Right renal pelvis (tissue), 4 donors: ENCODE measurements at regions not wholly inside any gene's neighbourhood (a gene's known extent, or its start where the extent isn't known, plus 50 kb on each side); places are given as distances from the start of the nearest gene placed in this dataset.
"Not testable (repeated sequence)": the region's sequence is repeated elsewhere in the genome, so short reads cannot be mapped to it uniquely, and the experiment has no call there.

Experiments
- DNase-seq, 4 donors: peaks; one replicate each; pipeline ENCODE4 v3.0.0-alpha.2; 2013; ENCODE audit warnings: low read depth in 4 of 4, low spot score in 3 of 4, missing footprints in 1 of 4

DNA sequence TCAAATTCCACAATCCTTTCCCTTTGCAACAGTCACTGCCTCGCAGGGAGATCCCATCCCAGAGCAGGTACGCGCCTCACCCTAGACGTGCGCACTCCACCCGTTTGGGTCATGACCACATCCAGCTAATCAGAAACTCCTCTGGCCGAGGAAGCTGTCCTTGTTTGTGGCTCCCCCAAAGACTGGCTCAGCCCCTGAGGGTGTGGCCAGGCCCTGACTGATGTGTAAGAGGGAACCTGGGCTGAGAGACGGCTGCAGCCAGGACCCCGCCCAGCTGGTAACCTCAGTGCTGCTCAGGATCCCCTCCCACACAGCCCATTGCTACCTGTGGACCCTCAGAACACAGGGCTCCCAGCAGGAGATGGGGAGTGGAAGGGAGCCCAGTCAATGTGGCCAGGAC is 183.2 kb upstream of the SFSWAP start:
- no peak for DNase-seq

DNA sequence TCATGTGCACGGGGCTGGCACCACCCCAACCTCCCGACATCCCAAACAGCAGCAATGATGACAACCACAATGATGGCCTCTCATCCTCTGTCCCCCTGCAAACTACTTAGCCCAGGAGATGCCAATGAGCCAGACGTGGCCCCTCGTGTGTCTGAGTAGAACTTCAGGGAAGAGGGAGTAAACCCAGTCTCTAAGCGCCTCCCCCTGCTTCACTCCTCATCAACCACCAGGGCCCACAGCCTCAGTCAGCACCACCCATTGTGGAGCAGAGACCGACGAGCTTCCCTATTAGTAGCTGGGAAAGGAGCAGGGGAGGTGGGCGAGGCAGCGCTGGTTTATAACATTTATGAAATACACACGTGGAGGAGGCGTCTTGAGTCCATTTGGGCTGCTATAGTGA is 182.7 kb upstream of the SFSWAP start:
- DNase-seq = no peak

DNA sequence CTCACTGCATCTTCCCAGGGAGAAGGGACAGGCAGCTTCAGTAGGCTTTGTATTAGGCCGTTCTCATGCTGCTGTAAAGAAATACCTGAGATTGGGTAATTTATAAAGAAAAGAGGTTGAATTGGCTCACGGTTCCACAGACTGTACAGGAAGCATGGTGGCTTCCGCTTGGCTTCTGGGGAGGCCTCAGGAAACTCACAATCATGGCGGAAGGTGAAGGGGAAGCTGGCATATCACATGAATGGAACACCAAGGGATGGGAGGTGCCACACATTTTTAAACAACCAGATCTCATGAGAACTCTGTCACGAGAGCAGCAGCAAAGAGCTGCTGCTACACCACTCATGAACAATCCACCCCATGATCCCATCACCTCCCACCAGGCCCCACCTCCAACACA is 182.2 kb upstream of the SFSWAP start:
- no peak for DNase-seq

DNA sequence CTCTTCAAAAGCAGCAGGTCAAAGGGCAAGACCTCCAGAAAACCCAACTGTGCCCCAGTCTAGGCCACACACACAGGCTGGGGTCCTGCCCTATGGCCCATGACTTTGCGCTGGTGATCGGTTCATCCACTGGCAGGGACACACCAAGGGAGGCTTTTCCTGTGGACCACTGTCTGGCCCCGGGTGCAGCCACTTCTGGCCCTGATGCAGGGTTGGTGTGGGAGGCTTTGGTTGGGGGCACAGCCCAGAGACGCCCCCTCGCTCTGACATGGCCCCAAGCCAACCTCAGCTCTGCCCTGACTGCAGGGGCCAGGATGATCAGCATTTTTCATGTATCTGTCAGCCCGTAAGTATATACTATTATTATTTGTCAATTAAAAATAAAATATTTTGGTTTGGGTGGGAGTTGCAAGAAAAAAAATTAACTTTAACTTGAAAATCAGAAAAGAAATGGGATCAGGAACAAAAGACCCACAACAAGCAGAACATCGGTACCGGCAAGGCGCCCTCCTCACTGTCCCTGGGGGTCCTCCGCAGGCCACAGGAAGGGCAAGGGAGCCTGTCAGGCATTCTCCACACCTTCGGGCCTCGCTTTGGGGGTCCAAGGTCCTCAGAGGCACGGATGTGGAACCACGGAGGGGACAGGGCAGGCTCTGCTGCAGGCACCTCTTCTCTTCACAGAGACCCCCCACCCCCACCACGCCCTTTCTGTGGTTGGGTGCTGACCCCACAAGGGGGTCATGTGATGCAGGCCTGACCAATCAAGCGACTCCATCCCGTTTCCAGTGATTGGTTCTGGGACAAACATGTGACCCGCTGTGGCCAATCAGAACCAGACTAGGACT is 181.5 kb upstream of the SFSWAP start:
- DNase-seq = no peak

DNA sequence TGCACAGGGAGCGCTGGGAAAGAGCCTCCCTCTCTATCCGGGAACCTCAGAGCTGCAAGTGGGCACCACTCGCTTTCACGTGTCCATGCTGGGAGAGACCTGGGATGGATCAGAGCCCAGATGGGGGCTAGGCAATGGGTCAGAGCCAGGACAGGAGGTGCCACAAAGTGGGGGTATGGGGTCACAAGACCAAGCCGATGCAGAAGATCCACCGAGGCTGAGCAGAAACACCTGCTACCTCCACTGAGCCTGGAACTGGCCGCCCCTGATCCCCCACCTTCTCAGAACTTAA is 180.9 kb upstream of the SFSWAP start:
- DNase-seq = no peak

DNA sequence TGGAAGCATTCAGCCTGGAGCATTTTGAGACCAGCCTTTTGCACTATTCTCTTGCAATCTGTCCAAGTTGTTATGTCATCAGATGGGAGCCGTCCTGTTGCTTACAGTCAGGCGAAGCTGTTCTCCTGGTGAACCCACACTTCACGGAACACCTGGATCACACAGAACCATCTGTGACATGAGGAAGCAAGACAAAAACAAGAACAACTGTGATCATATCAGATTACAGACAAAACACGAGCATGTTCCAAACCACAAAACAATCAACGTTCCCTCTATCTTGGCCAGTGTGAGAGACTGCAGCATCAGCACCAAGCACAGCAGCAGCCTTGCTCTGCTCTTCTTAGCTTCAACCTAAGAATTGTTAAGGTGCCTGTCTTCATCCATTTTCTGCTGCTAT is 180.5 kb upstream of the SFSWAP start:
- no peak for DNase-seq

DNA sequence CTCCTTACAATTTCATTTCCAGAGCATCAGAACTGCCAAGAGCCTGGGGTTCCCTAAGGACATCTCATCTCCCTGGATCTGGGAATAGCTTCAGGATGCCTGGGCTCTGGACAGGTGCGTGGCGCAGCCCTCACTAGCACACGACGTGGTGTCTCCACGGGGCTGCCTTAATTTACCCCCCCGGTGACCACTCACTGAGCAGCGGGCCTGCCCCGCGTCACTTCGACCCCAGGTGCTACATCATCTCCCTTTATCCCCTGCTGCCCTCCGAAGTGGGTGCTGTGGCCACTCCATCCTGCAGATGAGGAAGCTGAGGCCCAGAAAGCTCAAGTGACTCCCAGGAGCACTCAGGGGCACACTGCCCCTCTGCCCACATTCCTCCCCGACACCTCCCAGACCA is 177.8 kb upstream of the SFSWAP start:
- no peak for DNase-seq

DNA sequence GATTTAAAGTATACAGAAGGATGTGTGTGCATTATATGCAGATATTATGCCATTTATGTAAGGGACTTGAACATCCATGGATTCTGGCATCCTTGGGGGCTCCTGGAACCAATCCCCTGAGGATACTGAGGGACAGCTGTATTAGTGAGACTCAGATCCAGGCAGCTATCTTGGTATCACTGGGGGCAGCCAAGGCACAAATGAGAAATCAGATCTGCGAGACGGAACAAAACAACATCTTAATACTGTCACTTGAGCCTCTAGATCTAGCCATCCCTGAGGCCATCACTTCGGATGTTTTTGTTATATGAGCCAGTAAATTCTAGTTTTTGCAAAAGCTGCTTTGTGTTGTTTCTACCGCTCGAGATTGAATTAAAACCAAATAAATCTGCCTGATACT is 175.1 kb upstream of the SFSWAP start:
- DNase-seq = no peak

DNA sequence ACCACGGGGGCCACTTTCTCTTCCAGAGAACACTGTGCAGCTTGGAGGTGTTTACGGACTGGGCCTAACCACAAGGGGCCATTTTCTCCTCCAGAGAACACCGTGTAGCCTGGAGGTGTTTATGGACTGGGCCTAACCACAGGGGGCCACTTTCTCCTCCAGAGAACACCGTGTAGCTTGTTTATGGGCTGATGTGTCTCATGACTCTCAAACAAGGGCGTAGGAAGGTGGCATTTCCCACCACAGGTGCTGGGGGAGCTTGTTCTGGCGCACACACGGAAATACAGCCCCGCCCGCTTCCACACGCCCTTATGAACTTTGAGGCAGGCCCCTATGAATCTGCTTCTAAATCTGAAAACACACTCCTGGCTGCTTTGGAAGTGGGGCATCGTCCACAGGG is 174.6 kb upstream of the SFSWAP start:
- no peak for DNase-seq

DNA sequence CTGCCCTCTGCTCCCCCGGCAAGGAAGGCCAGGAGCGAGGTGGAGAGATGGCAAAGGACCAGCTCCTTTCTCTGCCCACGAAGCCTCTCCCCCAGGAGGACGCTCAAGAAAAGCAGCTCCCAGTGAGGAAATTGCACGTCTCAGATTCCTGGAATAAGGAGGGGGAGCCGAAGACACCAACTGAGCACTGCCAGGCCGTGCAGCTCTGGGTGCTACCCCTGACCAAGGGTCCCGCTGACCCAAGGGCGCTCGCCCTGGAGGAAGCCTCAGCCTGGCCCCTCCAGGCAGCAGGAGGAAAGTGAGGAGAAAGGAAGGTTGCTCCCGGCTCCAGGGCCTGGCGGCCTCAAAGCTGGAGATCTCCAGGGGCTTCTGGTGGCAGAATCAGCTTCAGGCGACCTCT is 174.1 kb upstream of the SFSWAP start:
- DNase-seq = no peak

DNA sequence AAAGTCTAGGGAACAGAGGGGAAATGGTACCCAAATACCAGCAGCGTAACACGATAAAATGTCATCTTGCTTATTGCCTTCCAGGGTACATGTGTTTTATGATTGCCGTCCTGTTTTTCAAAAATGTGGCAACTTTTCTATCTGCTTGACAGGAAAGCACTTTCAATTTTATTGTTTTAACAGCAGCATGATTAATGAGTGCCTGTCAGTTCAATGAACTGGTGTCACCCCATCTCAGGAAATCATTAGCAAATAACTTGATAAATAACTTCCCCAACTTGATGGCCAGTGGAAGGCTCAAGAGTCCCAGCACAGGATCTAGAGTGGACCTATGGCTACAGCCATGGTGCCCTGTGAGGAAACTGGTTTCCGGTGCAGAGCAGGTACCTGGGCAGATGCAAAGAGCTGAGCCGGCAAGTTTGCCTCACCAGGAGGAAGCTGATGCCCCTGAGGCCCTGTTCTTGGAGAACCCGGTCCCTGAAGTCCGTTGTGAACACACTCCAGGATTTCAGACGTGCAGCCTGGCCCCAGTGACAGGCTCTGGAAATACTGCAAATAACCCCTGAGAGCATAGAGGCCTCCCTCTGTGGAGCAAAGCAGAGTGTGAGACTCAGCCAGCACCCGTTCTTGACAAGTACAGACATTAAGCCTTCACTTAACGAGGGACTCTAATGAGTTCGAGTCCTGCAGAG is 173.5 kb upstream of the SFSWAP start:
- DNase-seq = peak in 1 of 4 donors; percentile 5

DNA sequence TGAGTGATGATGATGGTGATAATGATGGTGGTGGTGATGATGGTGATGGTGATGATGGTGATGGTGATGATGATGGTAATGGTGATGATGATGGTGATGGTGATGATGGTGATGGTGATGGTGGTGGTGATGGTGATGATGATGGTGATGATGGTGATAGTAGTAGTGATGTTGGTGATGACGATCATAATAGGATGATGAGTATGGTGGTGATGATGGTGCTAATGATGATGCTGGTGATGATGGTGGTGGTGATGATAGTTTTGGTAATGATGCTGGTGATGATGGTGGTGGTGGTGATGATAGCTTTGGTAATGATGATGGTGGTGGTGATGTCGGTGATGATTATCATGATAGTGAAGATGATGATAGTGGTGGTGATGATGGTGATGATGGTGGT is 171.5 kb upstream of the SFSWAP start:
- no peak for DNase-seq

DNA sequence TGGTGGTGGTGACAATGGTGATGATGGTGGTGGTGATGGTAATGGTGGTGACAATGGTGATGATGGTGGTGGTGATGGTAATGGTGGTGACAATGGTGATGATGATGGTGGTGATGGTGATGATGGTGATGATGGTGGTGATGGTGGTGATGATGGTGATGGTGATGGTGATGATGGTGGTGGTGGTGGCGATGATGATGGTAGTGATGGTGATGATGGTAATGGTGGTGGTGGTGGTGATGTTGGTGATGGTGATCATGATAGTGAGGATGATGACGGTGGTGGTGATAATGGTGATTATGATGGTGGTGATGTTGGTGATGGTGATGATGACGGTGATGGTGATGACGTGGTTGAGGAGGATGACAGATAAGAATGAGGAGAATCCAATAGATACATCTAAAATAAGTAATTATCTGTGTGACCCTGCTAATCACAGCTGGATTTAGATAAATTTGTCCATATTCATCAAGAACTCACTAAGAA is 170.7 kb upstream of the SFSWAP start:
- no peak for DNase-seq

DNA sequence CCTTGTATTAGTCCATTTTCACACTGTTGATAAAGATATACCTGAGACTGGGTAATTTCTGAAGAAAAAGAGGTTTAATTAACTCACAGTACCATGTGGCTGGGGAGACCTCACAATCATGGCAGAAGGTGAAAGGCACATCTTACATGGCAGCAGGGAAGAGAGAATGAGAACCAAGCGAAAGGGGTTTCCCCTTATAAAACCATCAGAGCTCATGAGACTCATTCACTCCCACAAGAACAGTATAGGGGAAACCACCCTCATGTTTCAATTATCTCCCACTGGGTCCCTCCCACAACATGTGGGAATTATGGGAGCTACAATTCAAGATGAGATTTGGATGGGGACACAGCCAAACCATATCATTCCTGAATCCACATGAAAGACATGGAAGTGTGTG is 169.4 kb upstream of the SFSWAP start:
- DNase-seq = not testable (repeated sequence)

DNA sequence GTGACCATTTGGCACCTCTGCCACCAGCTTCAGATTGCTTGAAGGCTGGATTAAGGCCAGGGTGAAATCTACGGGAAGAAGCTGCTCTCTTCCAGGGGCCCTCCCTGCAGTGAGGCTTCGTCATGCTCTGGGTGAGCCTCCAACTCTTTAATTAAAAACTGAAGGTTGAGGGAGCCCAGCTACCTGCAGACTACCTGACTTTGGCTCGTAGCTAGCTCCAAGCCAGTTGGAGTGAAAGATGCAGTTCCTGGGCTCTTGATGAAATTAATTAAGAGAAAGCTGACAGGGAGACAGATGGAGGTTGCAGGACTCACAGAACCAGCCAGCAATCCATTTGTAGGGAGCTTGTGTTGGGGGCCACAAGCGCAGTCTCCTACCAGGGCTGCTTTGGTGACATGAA is 168.5 kb upstream of the SFSWAP start:
- DNase-seq = no peak

DNA sequence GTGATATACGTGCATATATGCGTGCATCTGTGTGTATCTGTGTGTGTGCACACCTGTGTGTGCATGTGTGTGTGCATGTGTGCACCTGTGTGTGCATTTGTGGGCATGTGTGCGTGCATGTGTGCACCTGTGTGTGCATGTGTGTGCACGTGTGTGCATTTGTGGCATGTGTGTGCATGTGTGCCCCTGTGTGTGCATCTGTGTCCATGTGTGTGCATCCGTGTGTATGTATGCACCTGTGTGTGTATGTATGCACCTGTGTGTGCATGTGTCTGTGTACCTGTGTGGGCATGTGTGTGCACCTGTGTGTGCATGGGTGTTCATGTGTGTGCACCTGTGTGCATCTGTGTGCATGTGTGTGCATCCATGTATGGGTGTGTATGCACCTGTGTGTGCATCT is 167.8 kb upstream of the SFSWAP start:
- no peak for DNase-seq

DNA sequence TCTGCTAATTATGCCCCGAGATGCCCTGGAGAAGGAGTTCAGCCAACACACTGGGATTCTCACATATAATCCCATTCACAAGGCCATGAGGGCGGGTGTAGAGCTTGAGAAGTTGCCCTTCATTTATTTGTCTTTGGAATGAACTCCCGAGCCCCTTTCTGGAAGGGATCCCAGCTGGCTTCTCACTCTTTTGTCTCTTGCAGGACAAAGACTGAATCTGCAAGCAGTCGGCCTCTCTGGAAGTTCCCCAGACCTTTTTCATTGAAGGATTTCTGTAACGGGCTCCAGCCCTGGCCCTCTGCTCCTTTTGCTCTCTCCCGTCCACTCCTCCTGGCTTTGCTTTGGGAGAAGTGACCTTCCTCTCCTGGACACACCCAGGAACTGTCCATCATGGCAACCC is 163.3 kb upstream of the SFSWAP start:
- DNase-seq = no peak

DNA sequence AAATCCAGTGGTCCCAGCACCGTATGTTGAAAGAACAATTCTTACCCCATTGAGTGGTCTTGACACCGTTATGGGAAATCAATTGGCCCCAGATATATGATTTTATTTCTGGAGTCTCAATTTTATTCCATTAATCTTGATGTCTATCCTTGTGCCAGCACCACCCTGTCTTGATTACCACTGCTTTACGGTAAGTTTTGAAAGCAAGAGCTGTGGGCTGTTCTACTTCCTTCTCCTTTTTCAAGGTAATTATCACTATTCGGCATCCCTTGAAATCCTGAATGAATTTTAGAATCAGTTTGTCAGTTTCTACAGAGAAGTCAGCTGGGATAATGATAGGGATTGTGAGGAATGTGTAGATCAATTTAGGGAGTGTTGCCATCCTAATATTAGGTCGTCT is 160.8 kb upstream of the SFSWAP start:
- DNase-seq = no peak

DNA sequence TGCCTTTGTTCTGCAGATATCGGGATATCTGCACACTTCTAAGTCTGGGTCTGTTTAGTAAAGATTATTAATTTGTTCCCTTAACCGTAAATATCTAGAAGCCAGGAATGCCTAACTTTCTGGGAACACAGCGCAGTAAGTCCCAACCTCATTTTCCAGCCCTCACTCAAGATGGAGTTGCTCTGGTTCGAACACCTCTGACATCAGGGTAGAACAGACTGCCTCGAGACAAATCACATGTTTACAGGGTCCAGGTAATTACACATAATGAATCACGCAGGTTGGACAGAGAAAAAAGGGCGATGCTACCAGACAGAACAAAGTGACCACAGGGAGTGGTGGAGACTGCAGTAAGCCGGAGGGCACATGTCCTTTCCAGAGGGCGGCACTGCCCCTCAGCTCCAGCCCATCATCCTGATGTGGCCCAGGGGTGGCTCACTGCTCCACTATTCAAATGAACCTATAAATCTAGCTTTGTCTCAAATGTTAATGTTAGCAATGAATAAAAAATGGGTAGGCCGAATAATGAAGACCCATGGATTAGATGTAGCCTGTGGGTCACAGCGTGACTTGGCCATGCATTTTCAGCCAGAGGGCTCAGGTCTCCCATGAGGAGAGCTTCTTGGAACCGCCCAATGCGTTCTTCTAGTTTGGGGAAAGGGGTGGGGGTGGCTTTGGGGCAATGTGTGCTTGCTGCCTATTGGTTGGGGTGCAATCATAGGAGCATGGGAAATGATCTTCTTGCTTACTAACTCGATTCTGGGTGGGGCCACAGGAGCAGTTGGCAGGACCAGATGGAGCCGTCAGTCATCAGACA is 159.0 kb upstream of the SFSWAP start:
- no peak for DNase-seq

DNA sequence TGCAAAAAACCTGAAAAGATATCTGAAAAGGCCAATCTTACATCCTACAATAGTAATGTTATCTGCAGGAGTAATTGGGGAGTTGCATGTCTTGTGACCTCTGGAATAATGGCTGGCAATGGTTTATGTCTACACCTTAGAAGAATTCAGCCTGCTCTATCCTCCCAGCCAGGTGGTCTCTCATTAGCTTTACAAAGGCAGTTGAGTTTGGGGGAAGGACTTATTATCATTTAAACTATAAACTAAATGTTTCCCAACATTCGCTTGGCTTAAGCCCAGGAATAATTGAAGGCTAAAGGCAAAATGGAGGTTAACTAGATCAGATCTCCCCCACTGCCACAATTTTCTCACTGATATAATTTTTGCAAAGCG is 158.4 kb upstream of the SFSWAP start:
- DNase-seq = no peak

DNA sequence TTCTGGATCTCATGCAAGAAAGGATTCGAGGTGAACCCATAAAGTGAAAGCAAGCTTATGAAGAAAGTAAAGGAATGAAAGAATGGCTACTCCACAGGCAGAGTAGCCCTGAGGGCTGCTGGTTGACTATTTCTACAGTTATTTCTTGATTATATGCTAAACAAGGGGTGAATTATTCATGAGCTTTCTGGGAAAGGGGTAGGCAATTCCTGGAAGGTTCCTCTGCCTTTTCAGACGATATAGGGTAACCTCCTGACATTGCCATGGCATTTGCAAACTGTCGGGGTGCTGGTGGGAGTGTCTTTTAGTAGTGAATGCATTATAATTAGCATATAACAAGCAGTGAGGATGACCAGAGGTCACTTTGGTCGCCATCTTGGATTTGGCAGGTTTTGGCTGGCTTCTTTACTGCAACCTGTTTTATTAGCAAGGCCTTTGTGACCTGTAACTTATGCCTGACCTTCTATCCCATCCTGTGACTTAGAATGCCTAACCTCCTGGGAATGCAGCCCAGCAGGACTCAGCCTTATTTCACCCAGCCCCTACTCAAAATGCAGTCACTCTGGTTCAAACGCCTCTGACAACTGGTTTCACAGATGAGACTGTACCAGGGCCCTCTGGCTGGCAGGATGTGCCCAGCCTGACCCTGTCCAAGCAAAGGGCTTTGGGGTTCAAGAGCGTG is 157.7 kb upstream of the SFSWAP start:
- DNase-seq = no peak
